Activated T-helper 1 cell treated with anti-CD3 and anti-CD28 coated beads, Interleukin-12 subunit alpha, Interleukin-12 subunit beta, Interleukin-2, Interleukin-4 antibody, amounts not matched to agents 30 ng/mL and 10 ng/mL and 1 ng/mL, durations not matched to agents 14 hours and 24 hours and 36 hours (primary cell): ENCODE measurements at regions not wholly inside any gene's neighbourhood (a gene's known extent, or its start where the extent isn't known, plus 50 kb on each side); places are given as distances from the start of the nearest gene placed in this dataset.

Experiments
- DNase-seq: peaks from one replicate; pipeline ENCODE4 v3.0.0; 2021; ENCODE audit warnings: low spot score
- H3K27ac Mint-ChIP-seq: one replicate; pipeline ENCODE4 v1.8.0; 2021; ENCODE audit warnings: mild to moderate bottlenecking, mixed read lengths
- H3K27me3 Mint-ChIP-seq: one replicate; pipeline ENCODE4 v1.8.0; 2022; ENCODE audit warnings: mild to moderate bottlenecking, moderate library complexity, mixed read lengths; ENCODE audit not compliant: insufficient read depth
- H3K36me3 Mint-ChIP-seq: one replicate; pipeline ENCODE4 v1.8.0; 2021; ENCODE audit warnings: low read depth, mixed read lengths
- H3K4me1 Mint-ChIP-seq: one replicate; pipeline ENCODE4 v1.8.0; 2021; ENCODE audit warnings: low read depth, mixed read lengths
- H3K4me3 Mint-ChIP-seq: one replicate; pipeline ENCODE4 v1.8.0; 2021; ENCODE audit warnings: mild to moderate bottlenecking, moderate library complexity, mixed read lengths
- H3K9me3 Mint-ChIP-seq: one replicate; pipeline ENCODE4 v1.8.0; 2021; ENCODE audit warnings: mixed read lengths
- intact Hi-C: fragments of 100-400 bp; cut with micrococcal nuclease; formaldehyde crosslinking; loops from one replicate; pipeline ENCODE4 v1.15.1; 2024

GRCh38 chr4:178427663-178428062, 985.4 kb upstream of the AGA start:
- Mint-ChIP-seq H3K9me3 (peaks cover 8% of the 10 kb centered on the region), H3K4me1 (no peaks in the 10 kb centered on the region), H3K4me3 (no peak overlapping the region), H3K27me3 (no peaks in the 10 kb centered on the region), H3K36me3 (no peaks in the 10 kb centered on the region), H3K27ac (no peak overlapping the region)
- DNase-seq: no peak
- intact Hi-C loops: no loop called here

DNA sequence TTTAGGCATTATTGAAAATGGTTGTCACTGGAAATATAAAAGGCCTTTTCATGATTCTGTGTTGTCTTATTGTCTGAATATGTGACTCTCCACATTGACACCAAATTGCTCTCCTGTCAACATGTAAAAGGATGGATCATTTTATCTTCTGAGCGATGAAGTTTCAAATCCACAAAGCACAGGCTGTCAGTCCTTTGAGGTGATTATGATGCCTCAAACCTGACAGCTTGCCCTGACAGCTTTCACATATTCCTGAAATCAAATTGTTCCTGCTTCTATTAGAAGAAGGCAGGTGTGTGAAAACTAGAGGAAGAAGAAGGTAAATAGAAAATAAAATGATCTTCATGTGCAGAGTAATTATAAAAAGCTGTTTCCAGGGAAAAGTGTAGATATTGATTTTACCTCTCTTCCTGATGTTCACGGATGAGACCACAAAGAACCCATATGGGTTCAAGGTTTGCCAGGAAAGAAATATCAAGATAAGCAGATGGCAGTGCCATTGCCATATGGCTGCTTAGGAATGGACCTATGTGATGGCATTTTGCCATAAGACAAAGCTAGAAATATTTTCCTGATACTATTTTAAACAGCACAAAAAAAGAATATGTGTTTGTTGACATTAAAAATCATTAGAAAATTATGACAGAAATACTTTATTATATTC, 1006.3 kb upstream of the AGA start:
- Mint-ChIP-seq H3K4me1 (no peaks in the 10 kb centered on the region), H3K9me3 (peaks cover 4% of the 10 kb centered on the region), H3K4me3 (no peak overlapping the region), H3K27ac (no peak overlapping the region), H3K27me3 (no peaks in the 10 kb centered on the region), H3K36me3 (no peaks in the 10 kb centered on the region)
- no peak for DNase-seq
- intact Hi-C loops: no loop called here

DNA sequence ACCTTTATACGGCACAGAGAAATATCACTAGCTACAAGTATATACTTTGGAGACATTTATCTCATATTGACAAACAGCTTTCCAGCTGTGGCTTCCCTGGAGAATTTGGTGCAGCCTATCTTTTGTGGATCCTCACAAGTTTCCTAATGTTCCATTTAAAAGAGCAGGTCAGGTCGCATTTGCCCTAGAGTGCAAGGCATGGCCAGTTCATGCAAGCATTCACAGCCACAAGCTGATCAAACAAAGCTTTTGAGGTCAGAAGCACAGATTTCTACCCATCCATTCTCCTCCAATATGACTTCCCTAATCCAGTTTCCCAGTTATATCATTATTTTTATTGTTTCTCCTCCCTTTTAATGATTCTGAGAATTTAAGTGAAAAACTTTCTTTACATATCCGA, 1008.4 kb upstream of the AGA start:
- H3K27me3 Mint-ChIP-seq: no peaks in the 10 kb centered on the region
- H3K27ac Mint-ChIP-seq: no peak overlapping the region
- no peaks in the 10 kb centered on the region for H3K4me1 Mint-ChIP-seq
- intact Hi-C loops: no loop called here
- no peak overlapping the region for H3K4me3 Mint-ChIP-seq
- H3K36me3 Mint-ChIP-seq: no peaks in the 10 kb centered on the region
- H3K9me3 Mint-ChIP-seq: no peaks in the 10 kb centered on the region
- DNase-seq: no peak

DNA sequence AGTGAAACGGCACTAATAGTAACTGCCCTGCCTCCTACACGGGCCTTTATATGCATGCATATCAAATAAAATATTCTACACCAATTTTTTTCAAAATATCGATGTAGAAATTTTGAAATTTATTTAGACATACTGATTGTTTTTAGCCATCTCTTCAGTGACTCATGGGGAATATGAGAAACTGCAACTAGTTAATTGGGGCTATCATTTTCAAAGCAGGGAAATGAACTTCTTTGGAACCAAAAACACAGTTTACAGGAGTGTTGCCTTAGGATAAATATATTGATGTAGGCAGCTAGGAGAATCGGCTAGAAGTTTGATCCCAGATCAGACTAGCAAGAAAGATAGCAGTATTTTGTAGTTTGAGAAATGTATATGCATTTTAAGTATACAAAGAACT, 1010.8 kb upstream of the AGA start:
- no peaks in the 10 kb centered on the region for H3K27me3 Mint-ChIP-seq

DNA sequence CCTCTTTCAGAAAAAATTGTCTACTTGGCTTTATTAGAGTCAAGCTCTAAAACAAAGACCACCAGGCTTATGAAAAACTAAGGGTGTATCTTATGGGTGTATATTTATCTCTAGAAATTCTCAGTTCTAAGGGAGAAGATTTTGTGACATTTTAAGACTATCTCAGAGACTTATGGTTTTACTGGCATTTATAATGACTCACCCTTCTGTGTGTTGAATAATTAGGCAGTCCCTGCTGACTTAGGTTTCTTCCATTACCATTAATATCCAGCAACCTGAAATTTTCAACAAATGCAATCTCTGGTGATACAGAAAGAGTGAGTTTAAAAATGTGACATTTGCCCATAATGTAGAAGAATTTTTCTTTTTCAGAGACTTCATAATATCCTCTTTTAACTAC, 1015.0 kb upstream of the AGA start:
- no peak for DNase-seq
- H3K27me3 Mint-ChIP-seq: no peaks in the 10 kb centered on the region
- no peak overlapping the region for H3K4me3 Mint-ChIP-seq
- no peaks in the 10 kb centered on the region for H3K4me1 Mint-ChIP-seq
- intact Hi-C loops: no loop called here
- H3K9me3 Mint-ChIP-seq: no peaks in the 10 kb centered on the region
- H3K27ac Mint-ChIP-seq: no peak overlapping the region
- no peaks in the 10 kb centered on the region for H3K36me3 Mint-ChIP-seq

More for the DNA sequence above, 1010.8 kb upstream of the AGA start:
- Mint-ChIP-seq H3K4me3 (no peak overlapping the region), H3K27ac (no peak overlapping the region), H3K4me1 (no peaks in the 10 kb centered on the region), H3K9me3 (no peaks in the 10 kb centered on the region), H3K36me3 (no peaks in the 10 kb centered on the region)
- intact Hi-C loops: no loop called here
- no peak for DNase-seq

GRCh38 chr4:178462710-178463109, 1020.5 kb upstream of the AGA start:
- Mint-ChIP-seq H3K4me1 (no peaks in the 10 kb centered on the region), H3K9me3 (no peaks in the 10 kb centered on the region), H3K4me3 (no peak overlapping the region), H3K27me3 (no peaks in the 10 kb centered on the region), H3K27ac (no peak overlapping the region), H3K36me3 (no peaks in the 10 kb centered on the region)
- intact Hi-C loops: no loop called here
- DNase-seq: no peak

DNA sequence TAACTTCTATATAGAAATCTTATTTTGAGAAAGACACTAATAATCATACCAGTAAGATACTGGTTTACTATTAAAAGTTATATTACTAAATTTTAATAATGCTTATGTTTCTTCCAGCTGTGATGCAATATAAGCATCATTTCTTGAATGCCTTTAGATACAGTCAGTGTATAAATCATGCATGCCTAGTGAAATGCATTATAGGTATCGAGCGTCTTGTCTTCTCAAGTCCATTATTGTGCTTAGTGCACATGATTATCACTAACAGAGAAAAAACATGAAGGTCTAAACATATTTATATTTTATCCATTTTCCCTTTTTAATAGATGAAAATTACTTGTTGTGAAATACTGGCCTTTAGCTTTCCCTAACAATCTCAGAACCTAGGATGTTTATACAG, 1021.5 kb upstream of the AGA start:
- no peak overlapping the region for H3K27ac Mint-ChIP-seq
- no peaks in the 10 kb centered on the region for H3K36me3 Mint-ChIP-seq
- intact Hi-C loops: no loop called here

GRCh38 chr4:178470996-178471784, 1029.0 kb upstream of the AGA start:
- H3K4me3 Mint-ChIP-seq: no peak overlapping the region
- no peaks in the 10 kb centered on the region for H3K27me3 Mint-ChIP-seq
- DNase-seq: no peak
- no peak overlapping the region for H3K27ac Mint-ChIP-seq
- intact Hi-C loops: no loop called here
- no peaks in the 10 kb centered on the region for H3K4me1 Mint-ChIP-seq
- peaks cover 4% of the 10 kb centered on the region for H3K9me3 Mint-ChIP-seq
- H3K36me3 Mint-ChIP-seq: no peaks in the 10 kb centered on the region

More for the DNA sequence above, 1021.5 kb upstream of the AGA start:
- Mint-ChIP-seq H3K4me1 (no peaks in the 10 kb centered on the region), H3K9me3 (no peaks in the 10 kb centered on the region), H3K27me3 (no peaks in the 10 kb centered on the region), H3K4me3 (no peak overlapping the region)
- DNase-seq: no peak

GRCh38 chr4:178471994-178472393, 1029.8 kb upstream of the AGA start:
- H3K4me1 Mint-ChIP-seq: no peaks in the 10 kb centered on the region
- H3K9me3 Mint-ChIP-seq: peaks cover 4% of the 10 kb centered on the region
- no peak for DNase-seq
- intact Hi-C loops: no loop called here
- H3K27ac Mint-ChIP-seq: no peak overlapping the region
- no peak overlapping the region for H3K4me3 Mint-ChIP-seq
- no peaks in the 10 kb centered on the region for H3K36me3 Mint-ChIP-seq
- no peaks in the 10 kb centered on the region for H3K27me3 Mint-ChIP-seq

GRCh38 chr4:178480105-178480504, 1037.9 kb upstream of the AGA start:
- no peaks in the 10 kb centered on the region for H3K9me3 Mint-ChIP-seq
- DNase-seq: no peak
- no peaks in the 10 kb centered on the region for H3K4me1 Mint-ChIP-seq
- no peaks in the 10 kb centered on the region for H3K36me3 Mint-ChIP-seq
- H3K4me3 Mint-ChIP-seq: no peak overlapping the region
- H3K27ac Mint-ChIP-seq: no peak overlapping the region
- intact Hi-C loops: no loop called here
- H3K27me3 Mint-ChIP-seq: no peaks in the 10 kb centered on the region

DNA sequence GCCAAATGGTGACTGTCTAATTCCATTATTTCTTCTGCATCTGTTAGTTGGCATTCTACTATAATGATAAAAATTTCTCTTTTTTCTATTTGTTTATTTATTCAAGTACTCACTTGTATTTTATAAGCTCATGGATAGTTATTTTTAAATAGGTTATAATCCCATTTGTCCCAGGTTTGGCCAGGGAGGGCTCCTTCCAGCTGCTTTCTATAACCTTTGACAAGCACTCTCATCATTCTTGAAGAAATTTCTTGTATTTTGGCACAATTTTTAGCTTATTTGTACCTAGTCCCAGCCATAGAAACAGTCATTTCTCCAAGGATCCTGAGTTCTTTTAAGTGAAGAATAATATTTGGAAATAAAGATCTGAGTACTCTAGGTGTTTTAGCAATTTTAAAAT, 1038.6 kb upstream of the AGA start:
- no peaks in the 10 kb centered on the region for H3K36me3 Mint-ChIP-seq
- H3K9me3 Mint-ChIP-seq: no peaks in the 10 kb centered on the region
- no peaks in the 10 kb centered on the region for H3K27me3 Mint-ChIP-seq
- DNase-seq: no peak
- intact Hi-C loops: no loop called here
- no peak overlapping the region for H3K4me3 Mint-ChIP-seq
- no peak overlapping the region for H3K27ac Mint-ChIP-seq
- no peaks in the 10 kb centered on the region for H3K4me1 Mint-ChIP-seq

DNA sequence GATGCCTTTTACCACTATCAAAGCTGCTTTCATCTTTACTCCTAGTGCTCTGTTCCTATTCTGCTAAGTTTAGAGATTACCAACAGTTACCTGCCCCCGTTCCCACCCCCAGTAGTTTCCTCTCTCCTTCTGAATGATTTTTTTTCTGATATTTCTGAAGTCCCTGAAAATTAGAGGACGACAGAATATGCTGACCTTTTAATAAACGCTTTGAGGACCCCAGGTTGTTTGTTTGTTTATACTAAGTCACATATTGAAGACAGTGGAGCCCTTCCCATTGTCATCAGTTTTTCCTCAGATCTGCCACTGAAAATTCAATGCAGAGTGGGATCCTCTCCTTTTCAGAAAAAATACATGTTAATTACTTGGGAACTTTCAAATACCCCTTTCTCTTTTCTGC, 1039.3 kb upstream of the AGA start:
- no peak for DNase-seq
- Mint-ChIP-seq H3K4me3 (no peak overlapping the region), H3K36me3 (no peaks in the 10 kb centered on the region)

GRCh38 chr4:178523038-178523437, 1080.8 kb upstream of the AGA start:
- no peak overlapping the region for H3K27ac Mint-ChIP-seq
- peaks cover 5% of the 10 kb centered on the region for H3K9me3 Mint-ChIP-seq
- H3K4me1 Mint-ChIP-seq: no peaks in the 10 kb centered on the region

More for the DNA sequence above, 1039.3 kb upstream of the AGA start:
- Mint-ChIP-seq H3K4me1 (no peaks in the 10 kb centered on the region), H3K9me3 (no peaks in the 10 kb centered on the region), H3K27ac (no peak overlapping the region), H3K27me3 (no peaks in the 10 kb centered on the region)
- intact Hi-C loops: no loop called here

More at GRCh38 chr4:178523038-178523437, 1080.8 kb upstream of the AGA start:
- no peaks in the 10 kb centered on the region for H3K27me3 Mint-ChIP-seq
- H3K36me3 Mint-ChIP-seq: no peaks in the 10 kb centered on the region
- intact Hi-C loops: no loop called here
- no peak overlapping the region for H3K4me3 Mint-ChIP-seq
- no peak for DNase-seq
